ENCODE measurements at regions not wholly inside any gene's neighbourhood (a gene's known extent, or its start where the extent isn't known, plus 50 kb on each side); places are given as distances from the start of the nearest gene placed in this dataset.

- TF ChIP-seq CTCF (IDR thresholded peaks at IDR 0.05; ENCODE audit: borderline replicate concordance, extremely low read depth, low read length, poor library complexity, severe bottlenecking): no peak
- no peak for TF ChIP-seq EZH2 (IDR thresholded peaks at IDR 0.05; ENCODE audit: borderline replicate concordance, low read depth, low read length, severe bottlenecking)
Observed at GRCh38 chr2:529852-530251, 147.4 kb downstream of the TMEM18 start.
